ENCODE measurements at regions not wholly inside any gene's neighbourhood (a gene's known extent, or its start where the extent isn't known, plus 50 kb on each side); places are given as distances from the start of the nearest gene placed in this dataset.

- no peak overlapping the region for H3K4me3 Mint-ChIP-seq
Observed at GRCh38 chr16:85475691-85476300, 137.3 kb upstream of the GSE1 start.

GRCh38 chr16:85476389-85476788, 136.7 kb upstream of the GSE1 start:
- Histone ChIP-seq H3K4me3 (replicated peaks in 1 of 3; ENCODE audit: low read depth in 2 of 3, low read length in 3 of 3) (no peak overlapping the region), H3K9me3 (replicated peaks in 1 of 2; ENCODE audit: control insufficient read depth in 1 of 2, insufficient read depth in 1 of 2, low read length in 2 of 2) (no peaks in the 10 kb centered on the region), H3K9ac (ENCODE audit: insufficient read depth, low read length, poor library complexity, severe bottlenecking) (no peak overlapping the region), H3K27ac (ENCODE audit: low read depth in 1 of 2, low read length in 2 of 2) (no peak overlapping the region), H2AFZ (ENCODE audit: insufficient read depth, low read depth, low read length, poor library complexity, severe bottlenecking) (no peak overlapping the region), H3K4me2 (replicated peaks; ENCODE audit: extremely low read depth, low read length, poor library complexity, severe bottlenecking) (no peak overlapping the region), H3K27me3 (ENCODE audit: control insufficient read depth in 2 of 2, insufficient read depth in 2 of 2, low read length in 2 of 2) (no peaks in the 10 kb centered on the region), H3K36me3 (replicated peaks in 1 of 2; ENCODE audit: control insufficient read depth in 1 of 2, insufficient read depth in 2 of 2, low read length in 2 of 2) (no peaks in the 10 kb centered on the region), H3K79me2 (ENCODE audit: insufficient read depth, low read length) (no peaks in the 10 kb centered on the region), H4K20me1 (ENCODE audit: insufficient read depth, low read length) (no peaks in the 10 kb centered on the region), H3K4me1 (ENCODE audit: control insufficient read depth in 1 of 2, insufficient read depth in 2 of 2, low read length in 2 of 2) (no peaks in the 10 kb centered on the region)
- H3K9me3 Mint-ChIP-seq = no peaks in the 10 kb centered on the region
- intact Hi-C loops (cut with micrococcal nuclease) = no loop called here
- H3K4me3 Mint-ChIP-seq = no peak overlapping the region
- TF ChIP-seq CTCF (IDR thresholded peaks at IDR 0.05) = no peak
- no peaks in the 10 kb centered on the region for H3K36me3 Mint-ChIP-seq
- H3K4me1 Mint-ChIP-seq = no peaks in the 10 kb centered on the region
- WGBS (ENCODE audit: insufficient coverage) = 96% methylated on average over 7 of the region's 11 CpGs
- DNase-seq = no peak
- H3K27me3 Mint-ChIP-seq (ENCODE audit: low read depth in 3 of 3) = peaks cover 7 to 21% (median 21%) of the 10 kb centered on the region in 3 donors
- H3K27ac Mint-ChIP-seq = no peak overlapping the region

More at GRCh38 chr16:85475691-85476300, 137.3 kb upstream of the GSE1 start:
- intact Hi-C loops (cut with micrococcal nuclease) = no loop called here
- Histone ChIP-seq H3K9me3 (replicated peaks in 1 of 2; ENCODE audit: control insufficient read depth in 1 of 2, insufficient read depth in 1 of 2, low read length in 2 of 2) (no peaks in the 10 kb centered on the region), H3K4me3 (replicated peaks in 1 of 3; ENCODE audit: low read depth in 2 of 3, low read length in 3 of 3) (no peak overlapping the region), H2AFZ (ENCODE audit: insufficient read depth, low read depth, low read length, poor library complexity, severe bottlenecking) (no peak overlapping the region), H3K4me2 (replicated peaks; ENCODE audit: extremely low read depth, low read length, poor library complexity, severe bottlenecking) (no peak overlapping the region), H3K27me3 (ENCODE audit: control insufficient read depth in 2 of 2, insufficient read depth in 2 of 2, low read length in 2 of 2) (no peaks in the 10 kb centered on the region), H3K36me3 (replicated peaks in 1 of 2; ENCODE audit: control insufficient read depth in 1 of 2, insufficient read depth in 2 of 2, low read length in 2 of 2) (no peaks in the 10 kb centered on the region), H3K79me2 (ENCODE audit: insufficient read depth, low read length) (no peaks in the 10 kb centered on the region), H3K27ac (ENCODE audit: low read depth in 1 of 2, low read length in 2 of 2) (no peak overlapping the region), H3K4me1 (ENCODE audit: control insufficient read depth in 1 of 2, insufficient read depth in 2 of 2, low read length in 2 of 2) (no peaks in the 10 kb centered on the region), H4K20me1 (ENCODE audit: insufficient read depth, low read length) (no peaks in the 10 kb centered on the region), H3K9ac (ENCODE audit: insufficient read depth, low read length, poor library complexity, severe bottlenecking) (no peak overlapping the region)
- Mint-ChIP-seq H3K36me3 (no peaks in the 10 kb centered on the region), H3K4me1 (no peaks in the 10 kb centered on the region), H3K9me3 (no peaks in the 10 kb centered on the region), H3K27ac (peak overlapping the region in 1 of 7 donors; percentile 50), H3K27me3 (ENCODE audit: low read depth in 3 of 3) (peaks cover 5 to 24% (median 20%) of the 10 kb centered on the region in 3 donors)
- WGBS (ENCODE audit: insufficient coverage) = 97% methylated on average over 22 of the region's 22 CpGs
- no peak for TF ChIP-seq CTCF (IDR thresholded peaks at IDR 0.05)
- DNase-seq = no peak

Data from CD14-positive monocyte (primary cell).